Gastroesophageal sphincter (tissue), 3 donors: ENCODE measurements at regions not wholly inside any gene's neighbourhood (a gene's known extent, or its start where the extent isn't known, plus 50 kb on each side); places are given as distances from the start of the nearest gene placed in this dataset.

Source experiments
- POLR2A ChIP-seq, 2 donors: fragments of 450-650 bp; IDR thresholded peaks; one replicate each; pipeline ENCODE4 v1.6.1; 2017; ENCODE audit warnings: antibody characterized with exemption in 2 of 2, mild to moderate bottlenecking in 2 of 2, moderate library complexity in 1 of 2
- POLR2AphosphoS5 ChIP-seq: sonication (generic); formaldehyde crosslinking; IDR thresholded peaks from one replicate; pipeline ENCODE4 v1.6.1; 2017; ENCODE audit warnings: antibody characterized with exemption
- TF ChIP-seq, protein P1 (sequence below), 4 experiments: fragments of 200-600 bp in 2 of 4; fragments of 450-650 bp in 2 of 4; sonication (generic) in 1 of 4; IDR thresholded peaks; one replicate each; pipeline ENCODE4 v1.5.1; 2017 to 2019; ENCODE audit warnings: antibody characterized with exemption in 4 of 4, mild to moderate bottlenecking in 2 of 4, moderate library complexity in 2 of 4

DNA sequence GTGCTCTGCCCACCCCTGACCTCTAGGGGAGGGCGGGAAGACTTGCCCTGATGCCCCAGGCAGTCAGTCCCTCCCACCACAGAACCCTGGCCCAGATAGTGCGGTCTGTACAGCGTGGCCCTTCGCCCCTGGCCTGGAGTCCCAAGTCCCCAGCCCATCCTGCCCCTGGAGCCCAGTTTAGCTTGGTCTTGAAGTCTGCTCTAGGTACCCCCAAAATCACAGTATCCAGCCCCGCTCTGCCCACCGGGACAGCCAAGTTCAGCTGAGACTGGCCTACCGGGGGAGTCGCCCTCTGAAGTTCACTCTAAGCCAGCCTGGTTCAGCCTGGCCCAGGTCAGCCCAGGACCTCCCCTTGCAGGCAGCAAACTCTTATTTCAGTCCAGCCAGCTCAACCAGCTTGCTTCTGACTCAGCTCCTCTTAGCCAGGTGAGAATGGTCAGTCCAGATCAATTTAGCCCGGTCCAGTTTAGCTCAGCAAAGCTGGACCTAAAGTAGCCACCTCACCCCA, 75.9 kb downstream of the TMEM121 start:
- TF ChIP-seq POLR2A (IDR thresholded peaks at IDR 0.05), result no peak
- TF ChIP-seq, protein P1, sequence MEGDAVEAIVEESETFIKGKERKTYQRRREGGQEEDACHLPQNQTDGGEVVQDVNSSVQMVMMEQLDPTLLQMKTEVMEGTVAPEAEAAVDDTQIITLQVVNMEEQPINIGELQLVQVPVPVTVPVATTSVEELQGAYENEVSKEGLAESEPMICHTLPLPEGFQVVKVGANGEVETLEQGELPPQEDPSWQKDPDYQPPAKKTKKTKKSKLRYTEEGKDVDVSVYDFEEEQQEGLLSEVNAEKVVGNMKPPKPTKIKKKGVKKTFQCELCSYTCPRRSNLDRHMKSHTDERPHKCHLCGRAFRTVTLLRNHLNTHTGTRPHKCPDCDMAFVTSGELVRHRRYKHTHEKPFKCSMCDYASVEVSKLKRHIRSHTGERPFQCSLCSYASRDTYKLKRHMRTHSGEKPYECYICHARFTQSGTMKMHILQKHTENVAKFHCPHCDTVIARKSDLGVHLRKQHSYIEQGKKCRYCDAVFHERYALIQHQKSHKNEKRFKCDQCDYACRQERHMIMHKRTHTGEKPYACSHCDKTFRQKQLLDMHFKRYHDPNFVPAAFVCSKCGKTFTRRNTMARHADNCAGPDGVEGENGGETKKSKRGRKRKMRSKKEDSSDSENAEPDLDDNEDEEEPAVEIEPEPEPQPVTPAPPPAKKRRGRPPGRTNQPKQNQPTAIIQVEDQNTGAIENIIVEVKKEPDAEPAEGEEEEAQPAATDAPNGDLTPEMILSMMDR (IDR thresholded peaks at IDR 0.05), result no peak
- no peak for TF ChIP-seq POLR2AphosphoS5
